B cell (primary cell): ENCODE measurements at regions not wholly inside any gene's neighbourhood (a gene's known extent, or its start where the extent isn't known, plus 50 kb on each side); places are given as distances from the start of the nearest gene placed in this dataset.

ENCODE experiments used
- ATAC-seq: fragments of 200-7000 bp; cut with Tn5 transposase; one replicate; pipeline ENCODE4 v1.10.0; 2021; ENCODE audit warnings: low read depth, mild to moderate bottlenecking, moderate number of reproducible peaks, moderate library complexity
- CTCF ChIA-PET: fragments of 350-600 bp; sonication (Branson Sonifier 250); formaldehyde crosslinking; loops from one replicate; lab custom pipeline; 2021; ENCODE audit warnings: antibody characterized with exemption, inconsistent platforms; lab: Charles Lee
- POLR2A ChIA-PET: fragments of 350-600 bp; sonication (Branson Sonifier 250); formaldehyde crosslinking; loops from one replicate; lab custom pipeline; 2021; ENCODE audit warnings: antibody characterized with exemption; lab: Charles Lee
- DNase-seq: peaks from one replicate; pipeline ENCODE4 v3.0.0; 2013
- H2AFZ ChIP-seq: 2 replicates; pipeline ENCODE4 v1.6.1; 2012; ENCODE audit warnings: mild to moderate bottlenecking, low read depth, low read length; ENCODE audit not compliant: insufficient read depth, poor library complexity, severe bottlenecking
- H3K27ac ChIP-seq, 2 donors: 1 replicate in 1 of 2; 2 replicates in 1 of 2; pipeline ENCODE4 v1.5.1; 2012 to 2013; ENCODE audit warnings: low read length in 2 of 2, mild to moderate bottlenecking in 2 of 2, moderate library complexity in 1 of 2
- H3K27me3 ChIP-seq, 4 experiments: fragments of 200-600 bp in 1 of 4; sonication (generic) in 1 of 4; replicated peaks in 1 of 4; 1 replicate in 2 of 4; 2 replicates in 2 of 4; pipeline versions ENCODE4 v1.6.1 to v1.7.0; 2013 to 2016; ENCODE audit warnings: low read length in 3 of 4, mild to moderate bottlenecking in 2 of 4, mixed read lengths in 1 of 4, moderate library complexity in 1 of 4; ENCODE audit not compliant: insufficient read depth in 4 of 4, control insufficient read depth in 3 of 4; ENCODE audit errors: control extremely low read depth in 1 of 4
- H3K36me3 ChIP-seq, 2 experiments: replicated peaks in 1 of 2; 1 replicate in 1 of 2; 2 replicates in 1 of 2; pipeline versions ENCODE4 v1.6.1 to v1.7.1; 2013; ENCODE audit warnings: low read length in 1 of 2; ENCODE audit not compliant: insufficient read depth in 2 of 2, control insufficient read depth in 1 of 2; ENCODE audit errors: control extremely low read depth in 1 of 2, extremely low read depth in 1 of 2
- H3K4me1 ChIP-seq, 2 donors: fragments of 200-600 bp in 1 of 2; sonication (generic) in 1 of 2; 1 replicate in 1 of 2; 2 replicates in 1 of 2; pipeline versions ENCODE4 v1.5.1 to v1.6.1; 2013 to 2017; ENCODE audit warnings: low read length in 2 of 2; ENCODE audit not compliant: control insufficient read depth in 2 of 2, insufficient read depth in 2 of 2
- H3K4me2 ChIP-seq: replicated peaks from 2 replicates; pipeline ENCODE3; 2012; ENCODE audit warnings: mild to moderate bottlenecking, low read depth, low read length; ENCODE audit not compliant: poor library complexity, severe bottlenecking
- H3K4me3 ChIP-seq, 5 experiments: fragments of 200-600 bp in 1 of 5; sonication (generic) in 1 of 5; 1 replicate in 3 of 5; 2 replicates in 2 of 5; pipeline versions ENCODE4 v1.5.1 to v1.7.0; 2011 to 2016; ENCODE audit warnings: low read length in 4 of 5, mild to moderate bottlenecking in 4 of 5, low read depth in 2 of 5, control low read depth in 1 of 5, moderate library complexity in 1 of 5; ENCODE audit not compliant: insufficient read depth in 1 of 5; ENCODE audit errors: control extremely low read depth in 1 of 5, extremely low read depth in 1 of 5
- H3K79me2 ChIP-seq: fragments of 200-600 bp; sonication (generic); one replicate; pipeline ENCODE4 v1.6.0; 2016; ENCODE audit warnings: low read length; ENCODE audit not compliant: control insufficient read depth, insufficient read depth
- H3K9ac ChIP-seq: fragments of 200-600 bp; sonication (generic); 2 replicates; pipeline ENCODE4 v1.6.1; 2017; ENCODE audit warnings: mild to moderate bottlenecking, low read length, moderate library complexity
- H3K9me3 ChIP-seq, 3 donors: one replicate each; pipeline versions ENCODE4 v1.6.1 to v1.7.1; 2013; ENCODE audit warnings: low read length in 2 of 3; ENCODE audit not compliant: control insufficient read depth in 2 of 3, insufficient read depth in 1 of 3; ENCODE audit errors: control extremely low read depth in 1 of 3
- H4K20me1 ChIP-seq: 2 replicates; pipeline ENCODE4 v1.6.0; 2012; ENCODE audit warnings: mild to moderate bottlenecking, low read length; ENCODE audit not compliant: insufficient read depth, control insufficient read depth, poor library complexity, severe bottlenecking
- H3K27ac Mint-ChIP-seq: one replicate; pipeline ENCODE4 v1.8.0; 2021; ENCODE audit warnings: mixed read lengths
- H3K27me3 Mint-ChIP-seq: one replicate; pipeline ENCODE4 v1.8.0; 2021; ENCODE audit warnings: mixed read lengths
- H3K4me1 Mint-ChIP-seq: one replicate; pipeline ENCODE4 v1.8.0; 2021; ENCODE audit warnings: mixed read lengths
- H3K4me3 Mint-ChIP-seq: one replicate; pipeline ENCODE4 v1.8.0; 2021; ENCODE audit warnings: mixed read lengths
- H3K9me3 Mint-ChIP-seq: one replicate; pipeline ENCODE4 v1.8.0; 2022; ENCODE audit warnings: mixed read lengths; ENCODE audit not compliant: insufficient read depth
- CTCF ChIP-seq: fragments of 200-600 bp; IDR thresholded peaks from one replicate; pipeline ENCODE4 v1.8.0; 2022; ENCODE audit warnings: antibody characterized with exemption, mild to moderate bottlenecking
- EZH2 ChIP-seq: IDR thresholded peaks from 2 replicates; pipeline ENCODE4 v1.6.1; 2012; ENCODE audit warnings: borderline replicate concordance, low read depth, mild to moderate bottlenecking, moderate library complexity, low read length; ENCODE audit not compliant: insufficient read depth, poor library complexity, severe bottlenecking
- WGBS: methylation state at CpG from one replicate; pipeline ENCODE4 v1.1.5; 2013; ENCODE audit warnings: missing lambda C conversion rate; ENCODE audit not compliant: insufficient coverage; 5-methylcytosine and 5-hydroxymethylcytosine counted together
- intact Hi-C: fragments of 100-400 bp; cut with micrococcal nuclease; formaldehyde crosslinking; loops from one replicate; pipeline ENCODE4 v1.10.0; 2022

- H3K27ac Mint-ChIP-seq = no peak overlapping the region
- no peak for TF ChIP-seq CTCF
- no peak for TF ChIP-seq EZH2
- DNase-seq (no peak), ATAC-seq (no peak)
- no peaks in the 10 kb centered on the region for H3K4me1 Mint-ChIP-seq
- ChIA-PET CTCF (no interaction called here), POLR2A (no interaction called here)
- H3K4me3 Mint-ChIP-seq = no peak overlapping the region
- Histone ChIP-seq H3K27me3 (no peaks in the 10 kb centered on the region), H2AFZ (no peak overlapping the region), H3K27ac (no peak overlapping the region), H3K4me2 (no peak overlapping the region), H3K36me3 (no peaks in the 10 kb centered on the region), H3K79me2 (no peaks in the 10 kb centered on the region), H3K4me3 (no peak overlapping the region), H3K4me1 (no peaks in the 10 kb centered on the region), H3K9me3 (peaks cover 0 to 17% (median 0%) of the 10 kb centered on the region in 3 donors), H4K20me1 (no peaks in the 10 kb centered on the region), H3K9ac (no peak overlapping the region)
- intact Hi-C loops = no loop called here
- H3K9me3 Mint-ChIP-seq = peaks cover 9% of the 10 kb centered on the region
- H3K27me3 Mint-ChIP-seq = no peaks in the 10 kb centered on the region
- 81% methylated on average over 6 of the region's 6 CpGs for WGBS
Measured at GRCh38 chr16:51388516-51388951, 237.5 kb upstream of the SALL1 start.

- ChIA-PET POLR2A (no interaction called here), CTCF (no interaction called here)
Measured at GRCh38 chr16:51383909-51384308, 232.8 kb upstream of the SALL1 start.

More at GRCh38 chr16:51383909-51384308, 232.8 kb upstream of the SALL1 start:
- no peak for TF ChIP-seq EZH2
- no peak for TF ChIP-seq CTCF
- Mint-ChIP-seq H3K27ac (no peak overlapping the region), H3K27me3 (no peaks in the 10 kb centered on the region), H3K9me3 (peaks cover 9% of the 10 kb centered on the region), H3K4me3 (no peak overlapping the region), H3K4me1 (no peaks in the 10 kb centered on the region)
- Histone ChIP-seq H3K4me2 (no peak overlapping the region), H3K4me1 (no peaks in the 10 kb centered on the region), H3K9ac (no peak overlapping the region), H3K79me2 (no peaks in the 10 kb centered on the region), H4K20me1 (no peaks in the 10 kb centered on the region), H3K27ac (no peak overlapping the region), H3K4me3 (no peak overlapping the region), H2AFZ (no peak overlapping the region), H3K9me3 (peaks cover 0 to 8% (median 0%) of the 10 kb centered on the region in 3 donors), H3K36me3 (no peaks in the 10 kb centered on the region), H3K27me3 (no peaks in the 10 kb centered on the region)
- DNase-seq (no peak), ATAC-seq (no peak)
- 55% methylated on average over 3 of the region's 3 CpGs for WGBS
- intact Hi-C loops = no loop called here
